Neural cell (in vitro differentiated cells): ENCODE measurements at regions not wholly inside any gene's neighbourhood (a gene's known extent, or its start where the extent isn't known, plus 50 kb on each side); places are given as distances from the start of the nearest gene placed in this dataset.

ENCODE experiments used
- H2AFZ ChIP-seq: fragments of 200-600, 300-800 bp; sonication (generic), shearing (Covaris generic); 2 replicates; pipeline ENCODE4 v1.6.0; 2014; ENCODE audit warnings: low read depth, mild to moderate bottlenecking, antibody characterized with exemption, low read length, moderate library complexity
- H3F3A ChIP-seq: fragments of 200-600 bp; shearing (Covaris generic); 2 replicates; pipeline ENCODE4 v1.6.1; 2016; ENCODE audit warnings: mild to moderate bottlenecking, moderate library complexity, mixed read lengths, antibody characterized with exemption, low read length; ENCODE audit not compliant: insufficient read depth, poor library complexity, severe bottlenecking
- H3K27ac ChIP-seq: fragments of 200-600, 300-800 bp; sonication (generic), shearing (Covaris generic); 2 replicates; pipeline ENCODE4 v1.5.1; 2014; ENCODE audit warnings: mild to moderate bottlenecking, low read length, moderate library complexity
- H3K27me3 ChIP-seq: fragments of 300-800, 200-600 bp; sonication (generic), shearing (Covaris generic); 2 replicates; pipeline ENCODE4 v1.6.0; 2014; ENCODE audit warnings: mild to moderate bottlenecking, low read depth, low read length, moderate library complexity; ENCODE audit not compliant: insufficient read depth
- H3K36me3 ChIP-seq: fragments of 300-800, 200-600 bp; sonication (generic), shearing (Covaris generic); 2 replicates; pipeline ENCODE4 v1.5.1; 2014; ENCODE audit warnings: mild to moderate bottlenecking, antibody characterized with exemption, low read length, moderate library complexity; ENCODE audit not compliant: insufficient read depth
- H3K4me2 ChIP-seq: fragments of 300-800, 200-600 bp; sonication (generic), shearing (Covaris generic); 2 replicates; pipeline ENCODE4 v1.6.0; 2014; ENCODE audit warnings: mild to moderate bottlenecking, low read length
- H3K4me3 ChIP-seq: fragments of 300-800, 200-600 bp; sonication (generic), shearing (Covaris generic); 2 replicates; pipeline ENCODE4 v1.5.1; 2014; ENCODE audit warnings: mild to moderate bottlenecking, low read length, moderate library complexity
- H3K79me2 ChIP-seq: fragments of 200-600 bp; shearing (Covaris generic); replicated peaks from 2 replicates; pipeline ENCODE4 v1.6.0; 2014; ENCODE audit warnings: mild to moderate bottlenecking, low read length, moderate library complexity; ENCODE audit not compliant: insufficient read depth
- H3K9ac ChIP-seq: fragments of 300-800, 200-600 bp; sonication (generic), shearing (Covaris generic); 2 replicates; pipeline ENCODE4 v1.6.1; 2016; ENCODE audit warnings: mild to moderate bottlenecking, low read length, mixed read lengths
- H3K9me2 ChIP-seq: fragments of 200-600 bp; shearing (Covaris generic); 2 replicates; pipeline ENCODE4 v1.6.1; 2016; ENCODE audit warnings: mild to moderate bottlenecking, low read length, mixed read lengths; ENCODE audit not compliant: insufficient read depth
- H3K9me3 ChIP-seq: fragments of 200-600, 300-800 bp; sonication (generic), shearing (Covaris generic); 2 replicates; pipeline ENCODE4 v1.6.1; 2016; ENCODE audit warnings: mild to moderate bottlenecking, mixed run types, low read length, moderate library complexity, mixed read lengths
- H4K20me1 ChIP-seq: fragments of 200-600 bp; shearing (Covaris generic); 2 replicates; pipeline ENCODE4 v1.6.1; 2016; ENCODE audit warnings: mild to moderate bottlenecking, mixed run types; ENCODE audit not compliant: insufficient read depth
- CTCF ChIP-seq: fragments of 450-650 bp; IDR thresholded peaks from 2 replicates; pipeline ENCODE4 v1.5.1; 2014; ENCODE audit warnings: antibody characterized with exemption, mild to moderate bottlenecking, moderate library complexity; ENCODE audit not compliant: poor library complexity, severe bottlenecking
- EP300 ChIP-seq: fragments of 450-650 bp; conservative IDR thresholded peaks from 2 replicates; pipeline ENCODE4 v1.6.1; 2014; ENCODE audit warnings: antibody characterized with exemption, mild to moderate bottlenecking, moderate library complexity; ENCODE audit not compliant: poor library complexity, severe bottlenecking
- EZH2 ChIP-seq: fragments of 200-600, 300-800 bp; shearing (Covaris generic), sonication (generic); IDR thresholded peaks from 2 replicates; pipeline ENCODE4 v1.6.1; 2014; ENCODE audit warnings: antibody characterized with exemption, low read length, borderline replicate concordance, mild to moderate bottlenecking; ENCODE audit not compliant: insufficient read depth, poor library complexity, severe bottlenecking
- MXI1 ChIP-seq: fragments of 450-650 bp; conservative IDR thresholded peaks from 2 replicates; pipeline ENCODE4 v1.6.1; 2014; ENCODE audit warnings: antibody characterized with exemption, mild to moderate bottlenecking; ENCODE audit not compliant: poor library complexity, severe bottlenecking
- POLR2AphosphoS5 ChIP-seq: IDR thresholded peaks from 2 replicates; pipeline ENCODE4 v1.6.1; 2012
- RAD21 ChIP-seq: fragments of 450-650 bp; conservative IDR thresholded peaks from 2 replicates; pipeline ENCODE4 v1.6.1; 2014; ENCODE audit warnings: antibody characterized with exemption, mild to moderate bottlenecking, moderate library complexity
- SMC3 ChIP-seq: fragments of 450-650 bp; conservative IDR thresholded peaks from 2 replicates; pipeline ENCODE4 v1.6.1; 2014; ENCODE audit warnings: antibody characterized with exemption, mild to moderate bottlenecking, moderate library complexity; ENCODE audit not compliant: poor library complexity
- TAF1 ChIP-seq: IDR thresholded peaks from 2 replicates; pipeline ENCODE4 v1.6.1; 2012; ENCODE audit warnings: low read depth
- TF ChIP-seq, protein P1 (sequence below): IDR thresholded peaks from 2 replicates; pipeline ENCODE4 v1.6.1; 2012; ENCODE audit warnings: borderline replicate concordance

GRCh38 chr4:162497564-162498167, 333.9 kb upstream of the FSTL5 start:
- no peak overlapping the region for H3K4me2 ChIP-seq
- no peaks in the 10 kb centered on the region for H3K9me2 ChIP-seq
- H3K36me3 ChIP-seq, result no peaks in the 10 kb centered on the region
- H2AFZ ChIP-seq, result no peak overlapping the region
- H3K27ac ChIP-seq, result no peak overlapping the region
- TF ChIP-seq CTCF (peak; percentile 86), SMC3 (peak; percentile 96), RAD21 (peak; percentile 98), POLR2AphosphoS5 (no peak), MXI1 (no peak)
- H3K27me3 ChIP-seq, result no peaks in the 10 kb centered on the region
- H3K9me3 ChIP-seq, result no peaks in the 10 kb centered on the region
- H3K79me2 ChIP-seq, result no peaks in the 10 kb centered on the region
- no peaks in the 10 kb centered on the region for H4K20me1 ChIP-seq
- H3K9ac ChIP-seq, result no peak overlapping the region
- H3F3A ChIP-seq, result no peaks in the 10 kb centered on the region
- H3K4me3 ChIP-seq, result no peak overlapping the region

GRCh38 chr4:162494935-162495334, 331.1 kb upstream of the FSTL5 start:
- H3K27ac ChIP-seq, result no peak overlapping the region
- no peaks in the 10 kb centered on the region for H3F3A ChIP-seq
- no peaks in the 10 kb centered on the region for H3K27me3 ChIP-seq
- H3K9me3 ChIP-seq, result peaks cover 4% of the 10 kb centered on the region
- H3K79me2 ChIP-seq, result no peaks in the 10 kb centered on the region
- no peak overlapping the region for H3K4me2 ChIP-seq
- H4K20me1 ChIP-seq, result no peaks in the 10 kb centered on the region
- H3K36me3 ChIP-seq, result no peaks in the 10 kb centered on the region
- H3K4me3 ChIP-seq, result no peak overlapping the region
- no peak overlapping the region for H2AFZ ChIP-seq
- no peaks in the 10 kb centered on the region for H3K9me2 ChIP-seq
- TF ChIP-seq EZH2, result no peak
- no peak for TF ChIP-seq MXI1
- TF ChIP-seq EP300, result no peak
- no peak for TF ChIP-seq POLR2AphosphoS5
- TF ChIP-seq RAD21, result no peak
- TF ChIP-seq SMC3, result no peak
- TF ChIP-seq, protein P1, sequence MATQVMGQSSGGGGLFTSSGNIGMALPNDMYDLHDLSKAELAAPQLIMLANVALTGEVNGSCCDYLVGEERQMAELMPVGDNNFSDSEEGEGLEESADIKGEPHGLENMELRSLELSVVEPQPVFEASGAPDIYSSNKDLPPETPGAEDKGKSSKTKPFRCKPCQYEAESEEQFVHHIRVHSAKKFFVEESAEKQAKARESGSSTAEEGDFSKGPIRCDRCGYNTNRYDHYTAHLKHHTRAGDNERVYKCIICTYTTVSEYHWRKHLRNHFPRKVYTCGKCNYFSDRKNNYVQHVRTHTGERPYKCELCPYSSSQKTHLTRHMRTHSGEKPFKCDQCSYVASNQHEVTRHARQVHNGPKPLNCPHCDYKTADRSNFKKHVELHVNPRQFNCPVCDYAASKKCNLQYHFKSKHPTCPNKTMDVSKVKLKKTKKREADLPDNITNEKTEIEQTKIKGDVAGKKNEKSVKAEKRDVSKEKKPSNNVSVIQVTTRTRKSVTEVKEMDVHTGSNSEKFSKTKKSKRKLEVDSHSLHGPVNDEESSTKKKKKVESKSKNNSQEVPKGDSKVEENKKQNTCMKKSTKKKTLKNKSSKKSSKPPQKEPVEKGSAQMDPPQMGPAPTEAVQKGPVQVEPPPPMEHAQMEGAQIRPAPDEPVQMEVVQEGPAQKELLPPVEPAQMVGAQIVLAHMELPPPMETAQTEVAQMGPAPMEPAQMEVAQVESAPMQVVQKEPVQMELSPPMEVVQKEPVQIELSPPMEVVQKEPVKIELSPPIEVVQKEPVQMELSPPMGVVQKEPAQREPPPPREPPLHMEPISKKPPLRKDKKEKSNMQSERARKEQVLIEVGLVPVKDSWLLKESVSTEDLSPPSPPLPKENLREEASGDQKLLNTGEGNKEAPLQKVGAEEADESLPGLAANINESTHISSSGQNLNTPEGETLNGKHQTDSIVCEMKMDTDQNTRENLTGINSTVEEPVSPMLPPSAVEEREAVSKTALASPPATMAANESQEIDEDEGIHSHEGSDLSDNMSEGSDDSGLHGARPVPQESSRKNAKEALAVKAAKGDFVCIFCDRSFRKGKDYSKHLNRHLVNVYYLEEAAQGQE, result no peak
- no peak overlapping the region for H3K9ac ChIP-seq

- no peaks in the 10 kb centered on the region for H3K79me2 ChIP-seq
- no peaks in the 10 kb centered on the region for H3F3A ChIP-seq
- TF ChIP-seq, protein P1, result no peak
- TF ChIP-seq TAF1 (no peak), EP300 (no peak), MXI1 (no peak), CTCF (no peak)
- no peak overlapping the region for H3K4me3 ChIP-seq
- no peaks in the 10 kb centered on the region for H3K36me3 ChIP-seq
- H3K9me2 ChIP-seq, result no peaks in the 10 kb centered on the region
- no peaks in the 10 kb centered on the region for H4K20me1 ChIP-seq
- H3K4me2 ChIP-seq, result no peak overlapping the region
- peaks cover 5% of the 10 kb centered on the region for H3K9me3 ChIP-seq
- H3K27me3 ChIP-seq, result no peaks in the 10 kb centered on the region
- no peak overlapping the region for H3K27ac ChIP-seq
- no peak overlapping the region for H3K9ac ChIP-seq
- no peak overlapping the region for H2AFZ ChIP-seq
Observed at GRCh38 chr4:162485486-162485885, 321.7 kb upstream of the FSTL5 start.
